ENCODE measurements at regions not wholly inside any gene's neighbourhood (a gene's known extent, or its start where the extent isn't known, plus 50 kb on each side); places are given as distances from the start of the nearest gene placed in this dataset.

DNA sequence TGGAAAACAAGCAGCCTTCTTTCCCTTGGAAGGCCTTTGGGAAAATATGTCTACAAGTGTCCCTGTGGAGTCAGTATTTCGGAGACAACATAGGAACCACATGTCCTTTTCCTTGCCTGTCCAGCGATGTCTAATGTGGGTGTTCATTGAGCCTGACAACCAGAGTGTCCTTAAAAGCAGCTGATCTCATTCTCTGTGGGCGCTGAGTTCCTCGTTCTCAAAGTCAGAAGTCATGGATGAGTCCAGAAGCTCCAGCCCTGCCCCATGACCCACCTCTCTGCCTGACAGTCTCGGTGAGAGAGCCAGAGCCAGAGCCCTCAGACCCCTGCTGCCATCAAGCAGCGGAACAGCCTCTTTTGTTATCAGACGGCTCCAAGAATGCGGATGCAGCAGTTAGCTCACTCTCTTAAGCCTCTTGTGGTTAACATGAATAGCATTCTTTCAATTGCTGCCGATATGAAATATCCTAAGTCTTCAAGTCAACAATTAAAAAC is 329.2 kb downstream of the TGFB2 start:
- peak; percentile 88 to 90 for DNase-seq (ENCODE audit: low read depth in 2 of 2)
- TF ChIP-seq, protein P1, sequence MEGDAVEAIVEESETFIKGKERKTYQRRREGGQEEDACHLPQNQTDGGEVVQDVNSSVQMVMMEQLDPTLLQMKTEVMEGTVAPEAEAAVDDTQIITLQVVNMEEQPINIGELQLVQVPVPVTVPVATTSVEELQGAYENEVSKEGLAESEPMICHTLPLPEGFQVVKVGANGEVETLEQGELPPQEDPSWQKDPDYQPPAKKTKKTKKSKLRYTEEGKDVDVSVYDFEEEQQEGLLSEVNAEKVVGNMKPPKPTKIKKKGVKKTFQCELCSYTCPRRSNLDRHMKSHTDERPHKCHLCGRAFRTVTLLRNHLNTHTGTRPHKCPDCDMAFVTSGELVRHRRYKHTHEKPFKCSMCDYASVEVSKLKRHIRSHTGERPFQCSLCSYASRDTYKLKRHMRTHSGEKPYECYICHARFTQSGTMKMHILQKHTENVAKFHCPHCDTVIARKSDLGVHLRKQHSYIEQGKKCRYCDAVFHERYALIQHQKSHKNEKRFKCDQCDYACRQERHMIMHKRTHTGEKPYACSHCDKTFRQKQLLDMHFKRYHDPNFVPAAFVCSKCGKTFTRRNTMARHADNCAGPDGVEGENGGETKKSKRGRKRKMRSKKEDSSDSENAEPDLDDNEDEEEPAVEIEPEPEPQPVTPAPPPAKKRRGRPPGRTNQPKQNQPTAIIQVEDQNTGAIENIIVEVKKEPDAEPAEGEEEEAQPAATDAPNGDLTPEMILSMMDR (IDR thresholded peaks at IDR 0.05; ENCODE audit: low read depth, low read length), result peak; percentile 25
- peak overlapping the region in 1 of 2 donors; percentile 24 for H3K4me3 ChIP-seq (replicated peaks in 1 of 2; ENCODE audit: low read depth in 2 of 2, low read length in 2 of 2)

DNA sequence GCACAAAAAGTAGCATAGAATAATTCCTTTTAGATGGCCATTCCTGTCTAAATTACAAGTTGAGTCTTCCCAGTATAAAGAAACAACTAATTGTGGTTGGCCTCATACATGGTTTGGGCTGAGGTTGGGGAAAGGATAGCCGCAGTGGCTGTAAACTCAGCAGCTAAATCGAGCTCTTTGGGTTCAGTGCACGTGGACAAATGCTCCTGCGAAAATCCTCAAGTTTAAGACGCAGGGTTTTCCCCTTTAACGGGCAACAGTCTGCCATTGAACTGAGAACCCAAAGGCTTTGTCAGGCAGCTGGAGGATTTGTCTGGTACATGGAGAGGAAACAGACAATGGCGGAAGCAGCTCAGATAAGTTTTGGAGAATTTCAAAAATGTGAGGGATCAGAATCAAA is 331.9 kb downstream of the TGFB2 start:
- TF ChIP-seq, protein P1 (IDR thresholded peaks at IDR 0.05; ENCODE audit: low read depth, low read length), result no peak
- H3K4me3 ChIP-seq (replicated peaks in 1 of 2; ENCODE audit: low read depth in 2 of 2, low read length in 2 of 2), result no peak overlapping the region
- DNase-seq (ENCODE audit: low read depth in 2 of 2), result no peak

DNA sequence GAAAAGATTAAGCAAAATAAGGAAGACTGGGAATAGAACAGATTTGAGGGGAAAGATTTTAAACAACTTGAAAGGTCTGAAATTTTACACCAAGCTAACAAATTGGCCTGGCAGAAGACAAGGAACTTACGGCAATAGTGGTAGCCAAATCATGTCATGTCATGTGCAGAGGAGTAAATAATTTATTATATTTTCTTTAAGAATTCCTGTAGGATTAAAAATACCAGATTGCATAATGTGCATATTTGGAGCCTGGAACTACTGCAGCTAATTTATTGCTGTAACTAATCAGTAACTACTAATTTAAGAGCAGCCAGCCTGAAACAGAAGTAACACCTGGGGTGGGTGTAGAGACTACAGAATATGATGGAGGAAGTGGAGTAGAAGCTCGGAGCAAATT is 334.3 kb downstream of the TGFB2 start:
- TF ChIP-seq, protein P1 (IDR thresholded peaks at IDR 0.05; ENCODE audit: low read depth, low read length), result no peak
- no peak overlapping the region for H3K4me3 ChIP-seq (replicated peaks in 1 of 2; ENCODE audit: low read depth in 2 of 2, low read length in 2 of 2)
- DNase-seq (ENCODE audit: low read depth in 2 of 2), result no peak

DNA sequence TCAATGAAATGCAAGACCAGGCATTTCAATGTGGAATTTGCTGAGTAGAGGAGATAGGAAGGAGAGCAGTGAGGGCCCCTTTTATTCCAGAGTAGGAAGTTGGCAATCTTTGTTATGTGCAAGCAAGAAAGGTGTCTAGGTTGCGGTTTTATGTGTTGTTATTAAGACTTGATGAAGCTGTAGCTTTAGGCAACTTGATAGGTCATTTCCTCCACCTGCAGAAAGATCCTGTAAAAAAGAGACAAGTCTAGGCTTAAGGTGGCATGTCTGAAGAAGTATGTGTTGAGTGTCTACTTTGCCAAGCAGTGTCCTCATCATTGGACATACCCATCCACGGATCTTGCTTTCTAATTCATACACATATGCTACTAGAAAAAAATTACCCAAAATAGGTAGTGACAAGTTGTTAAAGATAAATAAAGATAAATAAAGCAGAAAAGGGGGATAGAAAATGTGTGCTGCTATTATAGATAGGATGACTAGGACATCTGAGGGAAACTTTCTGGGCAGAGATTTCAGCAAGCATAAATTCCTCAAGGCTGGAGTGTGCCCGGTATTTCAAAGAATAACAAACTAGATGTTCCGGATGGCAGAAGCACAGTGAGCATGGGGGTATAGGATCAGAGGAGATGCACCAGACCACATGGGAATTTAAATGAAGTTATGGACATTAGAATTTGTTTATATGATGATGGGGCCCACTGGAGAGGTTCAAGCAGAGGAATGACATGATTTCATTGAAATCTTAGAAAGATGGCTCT is 335.0 kb downstream of the TGFB2 start:
- peak in 1 of 2 donors; percentile 38 for DNase-seq (ENCODE audit: low read depth in 2 of 2)
- no peak overlapping the region for H3K4me3 ChIP-seq (replicated peaks in 1 of 2; ENCODE audit: low read depth in 2 of 2, low read length in 2 of 2)
- TF ChIP-seq, protein P1 (IDR thresholded peaks at IDR 0.05; ENCODE audit: low read depth, low read length), result no peak

- peak in 1 of 2 donors; percentile 39 for DNase-seq (ENCODE audit: low read depth in 2 of 2)
Measured at GRCh38 chr1:218683242-218683641, 338.1 kb downstream of the TGFB2 start.

DNA sequence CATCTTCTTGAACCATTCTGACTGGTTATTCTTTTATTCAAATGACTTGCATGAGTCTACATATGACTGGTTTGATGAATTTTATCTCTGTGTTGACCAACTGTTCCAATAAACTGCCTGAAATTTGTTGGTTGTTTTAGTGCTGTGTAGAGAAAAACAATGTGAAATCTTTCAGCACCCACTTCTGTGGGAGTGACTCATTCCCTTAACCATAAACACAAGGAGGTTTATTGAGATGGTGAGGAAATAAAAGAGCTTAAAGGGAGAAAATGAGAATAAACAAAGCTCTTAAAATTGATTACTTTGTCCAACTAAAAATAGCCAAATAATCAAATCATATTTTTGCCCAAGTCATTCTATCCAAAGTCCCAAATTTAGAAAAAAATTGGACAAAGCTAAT is 341.1 kb downstream of the TGFB2 start:
- no peak overlapping the region for H3K4me3 ChIP-seq (replicated peaks in 1 of 2; ENCODE audit: low read depth in 2 of 2, low read length in 2 of 2)
- DNase-seq (ENCODE audit: low read depth in 2 of 2), result peak; percentile 73 to 81
- TF ChIP-seq, protein P1 (IDR thresholded peaks at IDR 0.05; ENCODE audit: low read depth, low read length), result no peak

More at GRCh38 chr1:218683242-218683641, 338.1 kb downstream of the TGFB2 start:
- H3K4me3 ChIP-seq (replicated peaks in 1 of 2; ENCODE audit: low read depth in 2 of 2, low read length in 2 of 2), result no peak overlapping the region
- TF ChIP-seq, protein P1 (IDR thresholded peaks at IDR 0.05; ENCODE audit: low read depth, low read length), result no peak
